ENCODE measurements at regions not wholly inside any gene's neighbourhood (a gene's known extent, or its start where the extent isn't known, plus 50 kb on each side); places are given as distances from the start of the nearest gene placed in this dataset.

- no peak for TF ChIP-seq ZNF138 (tag by site-specific recombination; IDR thresholded peaks at IDR 0.05; ENCODE audit: borderline replicate concordance)
- TF ChIP-seq ZNF558 (tag by site-specific recombination; IDR thresholded peaks at IDR 0.05) = no peak
- no peak for TF ChIP-seq ZNF174 (tag by site-specific recombination; IDR thresholded peaks at IDR 0.05)
- TF ChIP-seq ZNF18 (tag by site-specific recombination; IDR thresholded peaks at IDR 0.05) = no peak
- TF ChIP-seq CTCF (tag by site-specific recombination; IDR thresholded peaks at IDR 0.05) = no peak
- TF ChIP-seq REST (tag by site-specific recombination; IDR thresholded peaks at IDR 0.05) = no peak
- no peak for TF ChIP-seq FEZF1 (tag by site-specific recombination; IDR thresholded peaks at IDR 0.05)
- TF ChIP-seq ZNF341 (tag by site-specific recombination; IDR thresholded peaks at IDR 0.05; ENCODE audit: low read depth) = no peak
Measured at GRCh38 chr11:88387957-88388356, 50.4 kb upstream of the CTSC start.

Measured in HEK293 (cell line).